ENCODE measurements at regions not wholly inside any gene's neighbourhood (a gene's known extent, or its start where the extent isn't known, plus 50 kb on each side); places are given as distances from the start of the nearest gene placed in this dataset.

DNA sequence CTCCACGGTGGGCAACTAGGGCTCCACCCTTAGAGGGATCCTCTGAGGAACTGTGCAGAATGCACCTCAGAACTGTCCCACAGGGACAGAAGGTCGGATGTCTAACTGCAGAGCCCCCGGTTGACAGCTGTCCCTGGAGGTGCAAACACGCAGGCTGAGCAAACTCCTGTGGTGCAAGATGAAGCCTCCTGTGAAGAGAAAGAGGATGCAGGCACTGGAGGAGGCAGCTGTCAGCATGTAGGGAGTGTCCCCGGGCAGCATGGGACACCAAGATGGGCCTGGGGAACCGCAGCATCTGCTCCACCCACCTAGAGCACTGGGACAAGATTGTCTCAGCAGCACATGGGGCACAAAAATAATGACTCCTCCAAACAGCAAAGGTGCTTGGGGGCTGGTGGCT lies 258.9 kb downstream of the ABHD5 start:
- peaks cover 19% of the 10 kb centered on the region for H3K9me3 Mint-ChIP-seq
- Histone ChIP-seq H3K79me2 (replicated peaks; ENCODE audit: insufficient read depth) (no peaks in the 10 kb centered on the region), H3K4me2 (no peak overlapping the region), H3K9me2 (ENCODE audit: insufficient read depth) (peaks cover 4% of the 10 kb centered on the region; the same call in 1 of the 2 replicates), H3K4me1 (ENCODE audit: insufficient read depth) (no peaks in the 10 kb centered on the region), H2AFZ (no peak overlapping the region), H4K20me1 (replicated peaks; ENCODE audit: insufficient read depth) (no peaks in the 10 kb centered on the region), H3K4me3 (no peak overlapping the region), H3K27ac (ENCODE audit: low read depth) (no peak overlapping the region), H3K27me3 (ENCODE audit: insufficient read depth) (no peaks in the 10 kb centered on the region), H3F3A (replicated peaks; ENCODE audit: low read depth) (no peaks in the 10 kb centered on the region), H3K36me3 (ENCODE audit: insufficient read depth) (no peaks in the 10 kb centered on the region)
- peaks cover 6% of the 10 kb centered on the region for H3K27me3 Mint-ChIP-seq (ENCODE audit: insufficient read depth, low read depth, poor library complexity)
- H3K4me3 Mint-ChIP-seq = no peak overlapping the region
- H3K36me3 Mint-ChIP-seq (ENCODE audit: low read depth) = peaks cover 13% of the 10 kb centered on the region; the same call in 2 of the 3 replicates
- ATAC-seq (no peak), DNase-seq (ENCODE audit: low spot score) (no peak)
- TF ChIP-seq EZH2phosphoT487 (IDR thresholded peaks at IDR 0.05; ENCODE audit: unreplicated experiment) = no peak
- no peak for TF ChIP-seq JUNB (IDR thresholded peaks at IDR 0.05; ENCODE audit: unreplicated experiment)
- TF ChIP-seq ZNF462 (CRISPR knock-in tag; IDR thresholded peaks at IDR 0.05) = no peak
- TF ChIP-seq ZNF114 (CRISPR knock-in tag; IDR thresholded peaks at IDR 0.05) = no peak
- no peak for TF ChIP-seq REST (IDR thresholded peaks at IDR 0.05; ENCODE audit: unreplicated experiment)
- TF ChIP-seq, protein P1, sequence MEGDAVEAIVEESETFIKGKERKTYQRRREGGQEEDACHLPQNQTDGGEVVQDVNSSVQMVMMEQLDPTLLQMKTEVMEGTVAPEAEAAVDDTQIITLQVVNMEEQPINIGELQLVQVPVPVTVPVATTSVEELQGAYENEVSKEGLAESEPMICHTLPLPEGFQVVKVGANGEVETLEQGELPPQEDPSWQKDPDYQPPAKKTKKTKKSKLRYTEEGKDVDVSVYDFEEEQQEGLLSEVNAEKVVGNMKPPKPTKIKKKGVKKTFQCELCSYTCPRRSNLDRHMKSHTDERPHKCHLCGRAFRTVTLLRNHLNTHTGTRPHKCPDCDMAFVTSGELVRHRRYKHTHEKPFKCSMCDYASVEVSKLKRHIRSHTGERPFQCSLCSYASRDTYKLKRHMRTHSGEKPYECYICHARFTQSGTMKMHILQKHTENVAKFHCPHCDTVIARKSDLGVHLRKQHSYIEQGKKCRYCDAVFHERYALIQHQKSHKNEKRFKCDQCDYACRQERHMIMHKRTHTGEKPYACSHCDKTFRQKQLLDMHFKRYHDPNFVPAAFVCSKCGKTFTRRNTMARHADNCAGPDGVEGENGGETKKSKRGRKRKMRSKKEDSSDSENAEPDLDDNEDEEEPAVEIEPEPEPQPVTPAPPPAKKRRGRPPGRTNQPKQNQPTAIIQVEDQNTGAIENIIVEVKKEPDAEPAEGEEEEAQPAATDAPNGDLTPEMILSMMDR (conservative IDR thresholded peaks at IDR 0.05; ENCODE audit: low read depth in 2 of 2) = no peak
- no peak for TF ChIP-seq ZNF331 (CRISPR knock-in tag; IDR thresholded peaks at IDR 0.05; ENCODE audit: low read depth)
- TF ChIP-seq, protein P2, sequence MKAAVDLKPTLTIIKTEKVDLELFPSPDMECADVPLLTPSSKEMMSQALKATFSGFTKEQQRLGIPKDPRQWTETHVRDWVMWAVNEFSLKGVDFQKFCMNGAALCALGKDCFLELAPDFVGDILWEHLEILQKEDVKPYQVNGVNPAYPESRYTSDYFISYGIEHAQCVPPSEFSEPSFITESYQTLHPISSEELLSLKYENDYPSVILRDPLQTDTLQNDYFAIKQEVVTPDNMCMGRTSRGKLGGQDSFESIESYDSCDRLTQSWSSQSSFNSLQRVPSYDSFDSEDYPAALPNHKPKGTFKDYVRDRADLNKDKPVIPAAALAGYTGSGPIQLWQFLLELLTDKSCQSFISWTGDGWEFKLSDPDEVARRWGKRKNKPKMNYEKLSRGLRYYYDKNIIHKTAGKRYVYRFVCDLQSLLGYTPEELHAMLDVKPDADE (IDR thresholded peaks at IDR 0.05) = no peak
- H3K27ac Mint-ChIP-seq = no peak overlapping the region
- peaks cover 8% of the 10 kb centered on the region; the same call in 2 of the 3 replicates for H3K4me1 Mint-ChIP-seq
